ENCODE measurements at regions not wholly inside any gene's neighbourhood (a gene's known extent, or its start where the extent isn't known, plus 50 kb on each side); places are given as distances from the start of the nearest gene placed in this dataset.

DNA sequence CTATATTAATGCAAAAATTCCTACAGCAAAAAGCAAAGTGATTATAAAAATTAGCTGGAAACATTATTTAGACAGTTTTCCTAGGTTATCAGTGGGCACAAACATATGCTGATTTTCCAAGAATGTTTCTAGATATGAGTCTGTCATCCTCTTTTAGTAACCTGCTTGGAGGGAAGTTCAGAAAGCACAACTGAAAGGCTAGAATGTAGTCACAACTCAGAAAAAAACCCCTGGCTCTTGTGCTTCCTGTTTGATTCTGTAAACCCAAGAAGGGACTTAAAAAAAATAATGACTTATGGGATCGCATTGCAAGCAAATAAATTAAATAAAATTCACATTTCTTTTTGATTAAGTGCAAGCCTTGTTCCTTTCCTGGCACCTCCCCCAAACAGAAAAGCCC, 708.4 kb upstream of the EPHA7 start:
- TF ChIP-seq REST (IDR thresholded peaks at IDR 0.05; ENCODE audit: low read depth) = no peak
- TF ChIP-seq TAF1 (IDR thresholded peaks at IDR 0.05; ENCODE audit: low read depth) = no peak

DNA sequence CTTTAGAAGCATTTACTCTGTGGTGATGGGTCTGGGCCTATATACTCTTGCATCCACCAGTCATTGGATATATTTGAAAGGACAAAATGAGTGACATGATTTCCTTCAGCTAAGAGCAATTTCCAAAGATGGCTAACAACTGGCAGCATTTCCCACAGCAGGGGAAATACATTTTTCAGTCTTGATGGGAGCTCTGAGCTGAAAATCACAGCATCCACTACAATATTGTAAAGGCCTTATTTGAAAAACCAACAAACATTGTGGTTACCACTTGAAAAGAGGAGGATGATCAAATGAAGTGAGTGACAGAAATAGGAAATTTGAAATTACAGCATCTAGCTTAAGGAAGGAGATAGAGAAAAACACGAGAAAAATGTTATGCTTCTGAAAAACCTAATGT, 705.0 kb upstream of the EPHA7 start:
- TF ChIP-seq YY1 (IDR thresholded peaks at IDR 0.05; ENCODE audit: low read depth) (no peak), MAX (IDR thresholded peaks at IDR 0.05) (no peak), EP300 (IDR thresholded peaks at IDR 0.05; ENCODE audit: borderline replicate concordance) (no peak), CEBPB (IDR thresholded peaks at IDR 0.05) (no peak), CREB1 (IDR thresholded peaks at IDR 0.05; ENCODE audit: low read depth) (no peak), NFIC (IDR thresholded peaks at IDR 0.05) (no peak), TAF1 (IDR thresholded peaks at IDR 0.05; ENCODE audit: low read depth) (no peak), USF1 (IDR thresholded peaks at IDR 0.05) (no peak), TEAD4 (IDR thresholded peaks at IDR 0.05) (no peak), REST (IDR thresholded peaks at IDR 0.05; ENCODE audit: low read depth) (no peak)

DNA sequence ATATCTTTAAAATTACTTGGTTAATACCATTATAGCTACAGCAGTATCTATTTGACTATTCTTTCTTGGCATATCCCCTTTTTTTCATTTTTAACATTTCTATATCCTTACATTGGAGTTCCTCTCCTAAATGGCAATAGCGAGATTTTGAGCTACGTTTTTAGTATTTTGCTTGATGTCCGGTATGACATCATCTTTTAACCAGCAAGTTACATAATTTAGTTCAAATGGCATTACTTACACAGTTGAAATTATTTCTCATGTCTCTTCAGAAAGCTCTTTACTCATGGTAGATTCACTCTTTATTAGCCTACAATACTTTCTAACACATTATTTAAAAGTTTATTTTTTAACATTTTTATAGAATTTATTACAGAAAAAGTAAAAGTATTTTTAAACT, 701.7 kb upstream of the EPHA7 start:
- TF ChIP-seq EP300 (IDR thresholded peaks at IDR 0.05; ENCODE audit: borderline replicate concordance) (no peak), TEAD4 (IDR thresholded peaks at IDR 0.05) (no peak), USF1 (IDR thresholded peaks at IDR 0.05) (no peak), MAX (IDR thresholded peaks at IDR 0.05) (no peak), TCF12 (IDR thresholded peaks at IDR 0.05; ENCODE audit: low read depth) (no peak), FOXM1 (IDR thresholded peaks at IDR 0.05; ENCODE audit: borderline replicate concordance, low read depth) (no peak), CREB1 (IDR thresholded peaks at IDR 0.05; ENCODE audit: low read depth) (no peak), EGR1 (IDR thresholded peaks at IDR 0.05) (no peak), NFIC (IDR thresholded peaks at IDR 0.05) (no peak), RAD21 (IDR thresholded peaks at IDR 0.05; ENCODE audit: low read depth) (no peak), CEBPB (IDR thresholded peaks at IDR 0.05) (no peak), TAF1 (IDR thresholded peaks at IDR 0.05; ENCODE audit: low read depth) (no peak), YY1 (IDR thresholded peaks at IDR 0.05; ENCODE audit: low read depth) (no peak), REST (IDR thresholded peaks at IDR 0.05; ENCODE audit: low read depth) (no peak), ZBTB7A (IDR thresholded peaks at IDR 0.05; ENCODE audit: low read depth) (no peak)

- no peak for TF ChIP-seq RAD21 (IDR thresholded peaks at IDR 0.05; ENCODE audit: low read depth)
- TF ChIP-seq CREB1 (IDR thresholded peaks at IDR 0.05; ENCODE audit: low read depth) = no peak
- TF ChIP-seq MAX (IDR thresholded peaks at IDR 0.05) = no peak
- no peak for TF ChIP-seq TEAD4 (IDR thresholded peaks at IDR 0.05)
- no peak for TF ChIP-seq ZBTB7A (IDR thresholded peaks at IDR 0.05; ENCODE audit: low read depth)
- TF ChIP-seq TAF1 (IDR thresholded peaks at IDR 0.05; ENCODE audit: low read depth) = no peak
- TF ChIP-seq FOXM1 (IDR thresholded peaks at IDR 0.05; ENCODE audit: borderline replicate concordance, low read depth) = no peak
- no peak for TF ChIP-seq TCF12 (IDR thresholded peaks at IDR 0.05; ENCODE audit: low read depth)
- no peak for TF ChIP-seq REST (IDR thresholded peaks at IDR 0.05; ENCODE audit: low read depth)
Measured at GRCh38 chr6:94099072-94099471, 679.7 kb upstream of the EPHA7 start.
